ENCODE measurements at regions not wholly inside any gene's neighbourhood (a gene's known extent, or its start where the extent isn't known, plus 50 kb on each side); places are given as distances from the start of the nearest gene placed in this dataset.

DNA sequence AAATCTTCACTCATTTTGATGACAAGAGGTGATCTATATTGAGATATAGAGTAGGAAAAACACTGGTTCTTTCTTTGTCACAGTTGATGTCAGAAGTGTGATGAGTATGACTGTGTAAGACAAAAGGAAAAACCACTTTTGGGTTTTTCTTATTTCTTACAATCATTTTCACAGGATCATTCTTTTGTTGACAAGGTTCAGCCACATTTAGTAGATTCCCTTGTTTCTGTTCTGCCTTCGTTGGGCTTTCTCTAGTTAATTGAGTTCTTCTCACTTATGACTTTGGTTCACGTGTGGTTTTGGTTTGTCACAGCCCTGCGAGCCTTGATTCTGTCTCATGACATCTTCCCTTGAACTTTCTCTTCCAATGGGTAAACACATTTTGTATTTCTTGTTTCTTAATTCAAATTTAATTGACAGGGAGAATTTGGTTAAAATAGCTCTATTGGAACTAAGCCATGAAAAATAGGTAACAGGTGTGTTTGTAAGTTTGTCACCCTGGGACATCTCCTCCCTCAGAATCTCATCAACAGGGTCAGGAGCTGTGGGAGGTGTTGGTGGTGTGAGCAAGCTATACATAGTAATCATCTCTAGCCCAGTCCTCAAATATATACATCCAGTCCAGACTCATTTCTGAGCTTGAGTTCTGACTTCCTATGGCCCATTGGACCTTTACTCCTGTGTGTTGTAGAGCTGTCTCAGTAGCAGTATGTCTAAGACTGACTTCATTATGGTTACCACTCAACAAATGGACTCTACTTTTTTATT is 255.3 kb downstream of the BMP4 start:
- peak; percentile 20 for DNase-seq (ENCODE audit: extremely low spot score)
- TF ChIP-seq CTCF (IDR thresholded peaks at IDR 0.05; ENCODE audit: control extremely low read depth, extremely low read depth, low read depth, missing control alignments) = no peak
- POLR2A ChIA-PET = interaction anchor here (0.6 to 0.9 kb wide), 4 partner anchors 9 to 131 kb away, joined by 3 read pairs; no protein-coding TSS in a partner anchor
- CTCF ChIA-PET = interaction anchor here (0.7 to 2.7 kb wide), 10 partner anchors 9 to 474 kb away, joined by 3 to 6 read pairs (median 4); no protein-coding TSS in a partner anchor

GRCh38 chr14:53696217-53696965 is 260.2 kb downstream of the BMP4 start:
- POLR2A ChIA-PET = no interaction called here
- no peak for TF ChIP-seq CTCF (IDR thresholded peaks at IDR 0.05; ENCODE audit: control extremely low read depth, extremely low read depth, low read depth, missing control alignments)
- no peak for DNase-seq (ENCODE audit: extremely low spot score)
- CTCF ChIA-PET = interaction anchor here (0.8 to 2.5 kb wide), 7 partner anchors 8 to 633 kb away, joined by 3 to 8 read pairs (median 4); no protein-coding TSS in a partner anchor

- no peak for TF ChIP-seq CTCF (IDR thresholded peaks at IDR 0.05; ENCODE audit: control extremely low read depth, extremely low read depth, low read depth, missing control alignments)
- POLR2A ChIA-PET = no interaction called here
- CTCF ChIA-PET = interaction anchor here (0.8 to 2.5 kb wide), 7 partner anchors 10 to 633 kb away, joined by 3 to 8 read pairs (median 3); no protein-coding TSS in a partner anchor
- DNase-seq (ENCODE audit: extremely low spot score) = no peak
Measured at GRCh38 chr14:53695692-53696214, 260.9 kb downstream of the BMP4 start.

DNA sequence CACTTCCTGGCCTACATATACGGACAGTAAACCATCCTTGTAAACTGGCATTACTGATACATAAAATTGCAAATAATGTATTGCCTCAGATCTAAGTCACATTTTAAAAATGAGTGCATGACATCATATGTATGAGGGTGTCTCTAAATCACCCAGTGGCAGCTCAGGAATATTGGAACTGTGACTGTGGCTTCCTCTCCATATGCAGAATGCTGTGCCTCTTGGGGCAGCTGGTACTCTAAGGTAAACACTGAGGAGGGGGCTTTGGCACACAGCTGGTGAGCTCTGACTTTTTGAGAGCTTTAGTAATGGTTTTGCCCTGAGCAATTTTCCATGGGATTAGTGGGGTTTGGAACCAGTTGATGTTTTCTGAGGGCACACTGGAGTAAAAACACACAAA is 263.7 kb downstream of the BMP4 start:
- POLR2A ChIA-PET = interaction anchor here (1.1 kb wide), 1 partner anchor 9 kb away, joined by 3 read pairs; no protein-coding TSS in a partner anchor
- CTCF ChIA-PET = interaction anchor here (1.1 to 1.6 kb wide), 4 partner anchors 8 to 79 kb away, joined by 3 to 8 read pairs (median 4); no protein-coding TSS in a partner anchor

DNA sequence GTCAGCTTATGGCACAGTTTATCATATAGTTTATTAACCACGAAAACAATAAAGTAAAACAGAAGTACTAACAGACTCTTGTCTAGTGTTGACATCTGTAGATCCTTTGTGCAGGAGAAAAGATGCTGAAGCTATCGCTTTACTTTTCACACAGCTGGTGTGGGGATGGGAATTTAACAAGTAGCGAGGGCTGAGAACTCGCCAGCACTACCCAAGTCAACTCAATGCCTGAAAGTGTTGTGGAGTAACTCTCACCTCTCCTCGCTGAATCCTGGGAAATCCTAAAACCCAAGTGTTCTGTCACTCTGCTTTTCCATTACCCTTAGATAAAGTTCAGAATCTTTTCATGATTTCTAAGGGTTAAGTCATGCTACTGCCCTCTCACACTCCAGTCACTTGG is 264.2 kb downstream of the BMP4 start:
- POLR2A ChIA-PET = interaction anchor here (1.1 kb wide), 1 partner anchor 9 kb away, joined by 3 read pairs; no protein-coding TSS in a partner anchor
- CTCF ChIA-PET = interaction anchor here (1.1 to 1.5 kb wide), 3 partner anchors 8 to 39 kb away, joined by 3 to 8 read pairs (median 4); no protein-coding TSS in a partner anchor
- DNase-seq (ENCODE audit: extremely low spot score) = no peak
- no peak for TF ChIP-seq CTCF (IDR thresholded peaks at IDR 0.05; ENCODE audit: control extremely low read depth, extremely low read depth, low read depth, missing control alignments)

More for the DNA sequence above, 263.7 kb downstream of the BMP4 start:
- DNase-seq (ENCODE audit: extremely low spot score) = no peak
- no peak for TF ChIP-seq CTCF (IDR thresholded peaks at IDR 0.05; ENCODE audit: control extremely low read depth, extremely low read depth, low read depth, missing control alignments)

DNA sequence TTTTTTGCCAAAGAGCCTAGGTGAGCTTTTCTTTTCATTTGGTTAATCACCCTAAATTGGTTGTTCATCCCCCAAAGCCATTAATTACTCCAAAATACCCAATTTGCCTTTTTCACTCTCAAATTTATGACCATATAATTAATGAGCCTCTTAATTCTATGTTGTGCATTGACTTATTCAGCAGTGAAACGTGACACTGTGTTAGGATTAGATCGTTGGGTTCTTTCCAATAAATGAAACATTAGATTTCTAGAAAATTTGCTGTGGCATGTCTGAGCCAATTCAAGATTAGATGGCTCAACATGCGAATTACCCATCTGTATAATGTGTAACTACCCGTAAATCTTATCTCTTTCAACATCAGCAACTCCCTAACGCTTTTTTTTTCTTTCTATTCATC is 273.4 kb downstream of the BMP4 start:
- DNase-seq (ENCODE audit: extremely low spot score) = no peak
- no peak for TF ChIP-seq CTCF (IDR thresholded peaks at IDR 0.05; ENCODE audit: control extremely low read depth, extremely low read depth, low read depth, missing control alignments)
- ChIA-PET POLR2A (no interaction called here), CTCF (interaction anchor here (1.4 to 3.1 kb wide), 3 partner anchors 10 to 16 kb away, joined by 4 to 8 read pairs (median 8); no protein-coding TSS in a partner anchor)

Measured in GM10248 (cell line).